LNCAP (cell line): ENCODE measurements at regions not wholly inside any gene's neighbourhood (a gene's known extent, or its start where the extent isn't known, plus 50 kb on each side); places are given as distances from the start of the nearest gene placed in this dataset.

Source experiments
- TF ChIP-seq, protein P1 (sequence below): fragments of 450-650 bp; IDR thresholded peaks from 2 replicates; pipeline ENCODE4 v1.5.1; 2017; ENCODE audit warnings: mild to moderate bottlenecking

DNA sequence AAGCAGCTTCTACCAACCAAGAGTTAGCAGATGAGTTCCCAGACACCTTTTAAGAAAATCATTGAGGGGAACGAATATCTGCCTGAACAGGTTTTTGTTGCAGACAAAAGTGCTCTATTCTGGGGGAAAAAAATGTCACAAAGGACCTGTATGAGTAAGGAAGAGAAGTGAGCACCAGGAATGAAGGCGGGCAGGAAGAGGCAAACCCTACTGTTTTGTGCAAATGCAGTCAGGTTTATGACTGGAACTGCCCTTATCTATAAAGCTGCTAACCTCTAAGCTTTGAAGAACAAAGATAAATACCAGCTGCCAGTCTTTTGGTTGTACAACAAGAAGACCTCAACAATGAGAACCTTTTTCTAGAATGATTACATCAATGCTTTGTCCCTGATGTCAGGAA lies 292.4 kb upstream of the SP4 start:
- TF ChIP-seq, protein P1, sequence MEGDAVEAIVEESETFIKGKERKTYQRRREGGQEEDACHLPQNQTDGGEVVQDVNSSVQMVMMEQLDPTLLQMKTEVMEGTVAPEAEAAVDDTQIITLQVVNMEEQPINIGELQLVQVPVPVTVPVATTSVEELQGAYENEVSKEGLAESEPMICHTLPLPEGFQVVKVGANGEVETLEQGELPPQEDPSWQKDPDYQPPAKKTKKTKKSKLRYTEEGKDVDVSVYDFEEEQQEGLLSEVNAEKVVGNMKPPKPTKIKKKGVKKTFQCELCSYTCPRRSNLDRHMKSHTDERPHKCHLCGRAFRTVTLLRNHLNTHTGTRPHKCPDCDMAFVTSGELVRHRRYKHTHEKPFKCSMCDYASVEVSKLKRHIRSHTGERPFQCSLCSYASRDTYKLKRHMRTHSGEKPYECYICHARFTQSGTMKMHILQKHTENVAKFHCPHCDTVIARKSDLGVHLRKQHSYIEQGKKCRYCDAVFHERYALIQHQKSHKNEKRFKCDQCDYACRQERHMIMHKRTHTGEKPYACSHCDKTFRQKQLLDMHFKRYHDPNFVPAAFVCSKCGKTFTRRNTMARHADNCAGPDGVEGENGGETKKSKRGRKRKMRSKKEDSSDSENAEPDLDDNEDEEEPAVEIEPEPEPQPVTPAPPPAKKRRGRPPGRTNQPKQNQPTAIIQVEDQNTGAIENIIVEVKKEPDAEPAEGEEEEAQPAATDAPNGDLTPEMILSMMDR = no peak

DNA sequence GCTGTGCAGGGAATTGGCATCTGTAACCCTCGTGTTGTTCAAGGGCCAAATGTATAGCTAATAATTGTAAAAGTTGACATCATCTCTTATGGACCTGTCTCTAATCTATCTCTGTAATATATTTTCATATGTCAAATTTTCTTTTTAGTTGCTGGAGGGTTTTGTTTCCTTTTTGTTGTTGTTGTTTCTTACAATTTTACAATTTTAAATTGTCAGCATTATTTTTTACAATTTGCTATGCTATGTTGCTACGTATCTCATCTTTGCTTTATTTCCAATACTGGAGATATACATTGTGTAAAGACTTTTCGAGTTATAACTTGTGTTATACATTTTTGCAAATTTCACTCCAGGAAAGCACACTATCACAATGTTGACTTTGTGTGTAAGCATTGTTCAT lies 290.2 kb upstream of the SP4 start:
- TF ChIP-seq, protein P1 = no peak

DNA sequence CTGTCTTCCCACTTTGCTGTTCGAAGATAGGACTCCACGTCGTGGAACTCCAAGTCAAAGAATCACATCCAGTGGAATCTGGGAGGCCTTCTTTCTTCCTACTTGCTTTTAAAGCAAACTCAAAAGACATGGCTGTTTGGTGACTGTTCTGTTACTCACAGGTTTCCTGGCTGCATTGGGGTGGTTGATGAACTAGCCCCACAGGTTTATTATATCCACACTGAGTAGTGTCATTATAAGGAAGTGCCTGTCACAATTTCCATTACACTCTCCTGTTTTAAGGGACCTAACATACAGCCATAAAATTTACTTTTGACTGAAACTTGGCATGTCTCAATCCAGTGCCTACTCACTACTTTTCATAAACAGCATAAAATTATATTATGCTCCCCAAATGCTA lies 287.3 kb upstream of the SP4 start:
- TF ChIP-seq, protein P1 = no peak

DNA sequence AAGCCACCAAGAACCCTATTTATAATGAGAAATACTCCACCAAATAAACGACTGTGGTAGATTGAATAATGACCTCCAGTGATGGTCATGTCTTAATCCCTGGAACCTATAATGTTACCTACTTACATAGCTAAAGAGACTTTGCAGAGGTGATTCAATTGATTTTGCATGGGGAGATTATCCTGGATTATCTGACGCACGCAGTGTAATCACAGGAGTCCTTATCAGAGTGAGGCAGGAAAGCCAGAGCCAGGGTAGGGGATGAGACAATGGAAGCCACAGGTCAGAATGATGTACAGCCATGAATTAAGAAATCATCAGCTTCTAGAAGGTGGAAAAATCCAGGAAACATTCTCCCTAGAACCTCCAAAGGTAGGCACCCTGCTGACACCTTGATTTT lies 286.4 kb upstream of the SP4 start:
- TF ChIP-seq, protein P1 = no peak

DNA sequence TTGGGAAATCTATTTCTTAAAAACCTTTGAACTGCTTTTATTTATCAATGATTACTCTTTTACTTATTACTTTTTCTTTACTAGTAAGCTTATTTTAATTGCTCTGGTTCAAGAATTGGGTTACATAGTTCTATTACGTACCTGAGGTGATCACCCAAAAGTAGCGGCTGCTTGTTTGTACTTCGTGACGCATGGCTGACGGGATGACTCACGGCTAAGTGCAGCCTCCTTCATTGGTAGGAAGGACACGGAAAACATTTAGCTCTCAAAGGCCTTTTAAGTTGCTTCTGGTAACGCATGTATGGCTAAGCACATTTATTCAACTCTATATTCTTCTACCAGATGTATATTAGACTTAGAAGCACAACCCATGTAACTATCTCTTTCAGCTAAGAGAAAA lies 285.8 kb upstream of the SP4 start:
- TF ChIP-seq, protein P1 = no peak

DNA sequence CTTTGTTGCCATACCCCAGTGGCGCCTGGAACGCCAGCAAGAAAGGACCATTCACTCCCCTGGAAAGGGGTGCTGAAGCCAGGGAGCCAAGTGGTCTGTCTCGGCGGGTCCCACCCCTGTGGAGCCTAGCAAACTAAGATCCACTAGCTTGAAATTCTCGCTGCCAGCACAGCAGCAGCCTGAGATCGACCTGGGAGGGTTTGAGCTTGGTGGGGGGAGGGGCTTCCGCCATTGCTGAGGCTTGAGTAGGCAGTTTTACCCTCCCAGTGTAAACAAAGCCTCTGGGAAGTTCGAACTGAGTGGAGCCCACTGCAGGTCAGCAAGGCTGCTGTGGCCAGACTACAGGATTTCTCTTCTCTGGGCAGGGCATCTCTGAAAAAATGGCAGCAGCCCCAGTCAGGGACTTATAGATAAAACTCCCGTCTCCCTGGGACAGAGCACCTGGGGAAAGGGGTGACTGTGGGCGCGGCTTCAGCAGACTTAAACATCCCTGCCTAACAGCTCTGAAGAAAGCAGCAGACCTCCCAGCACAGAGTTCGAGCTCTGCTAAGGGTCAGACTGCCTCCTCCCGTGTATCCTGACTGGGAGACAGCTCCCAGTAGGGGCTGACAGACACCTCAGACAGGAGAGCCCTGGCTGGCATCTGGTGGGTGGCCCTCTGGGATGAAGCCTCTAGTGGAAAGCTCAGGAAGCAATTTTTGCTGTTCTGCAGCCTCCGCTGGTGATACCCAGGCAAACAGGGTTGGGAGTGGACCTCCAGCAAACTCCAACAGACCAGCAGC lies 281.1 kb upstream of the SP4 start:
- TF ChIP-seq, protein P1 = no peak

DNA sequence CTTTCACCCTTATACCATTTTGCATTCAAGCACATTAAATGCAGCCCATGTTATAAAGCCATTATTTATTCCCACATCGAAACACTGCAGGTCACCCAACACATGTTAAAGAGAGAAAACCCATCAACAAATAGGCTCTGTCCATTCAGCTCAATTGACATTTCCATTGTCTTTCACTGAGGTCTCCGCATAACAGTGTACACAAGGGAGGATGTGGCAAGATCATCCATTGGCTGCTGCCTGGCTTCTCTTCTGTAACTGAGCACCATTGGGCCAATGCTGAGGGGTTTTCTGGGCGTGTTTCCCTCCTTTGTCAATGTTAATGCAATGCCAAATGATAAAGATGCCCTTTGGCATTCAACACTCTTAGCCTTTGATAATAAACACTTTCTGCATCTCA lies 278.1 kb upstream of the SP4 start:
- TF ChIP-seq, protein P1 = no peak

DNA sequence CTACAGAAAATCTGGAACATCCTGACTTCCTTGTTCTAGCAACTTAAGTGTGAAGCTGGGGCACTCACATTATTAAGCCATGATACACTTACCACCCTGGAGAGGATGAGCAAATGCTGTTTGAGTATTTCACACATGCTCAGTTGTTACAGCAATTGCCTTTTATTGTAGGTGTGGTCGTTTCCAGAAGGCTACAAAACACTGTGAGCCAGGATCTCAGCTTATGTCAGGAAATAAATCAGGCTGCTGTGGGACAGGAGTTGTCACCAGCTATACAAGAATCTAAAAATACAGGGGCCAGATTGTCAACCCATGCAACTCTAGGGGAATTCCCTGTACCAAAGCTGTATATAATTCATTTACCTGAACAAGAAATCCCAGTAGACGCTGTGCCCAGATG lies 273.3 kb upstream of the SP4 start:
- TF ChIP-seq, protein P1 = no peak
